CD4-positive, alpha-beta T cell (primary cell): ENCODE measurements at regions not wholly inside any gene's neighbourhood (a gene's known extent, or its start where the extent isn't known, plus 50 kb on each side); places are given as distances from the start of the nearest gene placed in this dataset.
"Not testable (repeated sequence)": the region's sequence is repeated elsewhere in the genome, so short reads cannot be mapped to it uniquely, and the experiment has no call there.

ENCODE experiments used
- ATAC-seq: fragments of 200-7000 bp; cut with Tn5 transposase; one replicate; pipeline ENCODE4 v1.10.0; 2022; ENCODE audit warnings: mild to moderate bottlenecking; ENCODE audit not compliant: poor library complexity
- CTCF ChIA-PET: fragments of 350-600 bp; sonication (Branson Sonifier 250); formaldehyde crosslinking; loops from one replicate; lab custom pipeline; 2021; ENCODE audit warnings: antibody characterized with exemption, inconsistent platforms; lab: Charles Lee
- POLR2A ChIA-PET: fragments of 350-600 bp; sonication (Branson Sonifier 250); formaldehyde crosslinking; loops from one replicate; lab custom pipeline; 2021; ENCODE audit warnings: antibody characterized with exemption, inconsistent platforms; lab: Charles Lee
- DNase-seq, 14 experiments: peaks; one replicate each; pipeline ENCODE4 v3.0.0-alpha.2; 2013 to 2020; ENCODE audit warnings: mixed read lengths in 2 of 14
- H3K27ac ChIP-seq, 2 donors: one replicate each; pipeline versions ENCODE4 v1.5.1 to v1.7.0; 2013; ENCODE audit warnings: low read length in 2 of 2, low read depth in 1 of 2, mild to moderate bottlenecking in 1 of 2
- H3K27me3 ChIP-seq, 2 experiments: 1 replicate in 1 of 2; 2 replicates in 1 of 2; pipeline versions ENCODE4 v1.6.1 to v1.7.0; 2013; ENCODE audit warnings: low read length in 2 of 2, control low read depth in 1 of 2, mild to moderate bottlenecking in 1 of 2, moderate library complexity in 1 of 2; ENCODE audit not compliant: insufficient read depth in 2 of 2, control insufficient read depth in 1 of 2
- H3K36me3 ChIP-seq: one replicate; pipeline ENCODE4 v1.6.1; 2013; ENCODE audit warnings: low read length, control low read depth; ENCODE audit not compliant: insufficient read depth
- H3K4me1 ChIP-seq: one replicate; pipeline ENCODE4 v1.6.1; 2013; ENCODE audit warnings: low read length, control low read depth; ENCODE audit not compliant: insufficient read depth
- H3K4me3 ChIP-seq: one replicate; pipeline ENCODE4 v1.5.1; 2013; ENCODE audit warnings: mild to moderate bottlenecking, low read length, moderate library complexity
- H3K9me3 ChIP-seq, 2 experiments: 1 replicate in 1 of 2; 2 replicates in 1 of 2; pipeline versions ENCODE4 v1.6.1 to v1.7.0; 2013; ENCODE audit warnings: low read length in 2 of 2, mild to moderate bottlenecking in 2 of 2, control low read depth in 1 of 2, moderate library complexity in 1 of 2; ENCODE audit not compliant: control insufficient read depth in 1 of 2, insufficient read depth in 1 of 2
- H3K27ac Mint-ChIP-seq: one replicate; pipeline ENCODE4 v1.8.0; 2020; ENCODE audit warnings: mixed read lengths
- H3K27me3 Mint-ChIP-seq: one replicate; pipeline ENCODE4 v1.8.0; 2021; ENCODE audit warnings: mixed read lengths
- H3K36me3 Mint-ChIP-seq: one replicate; pipeline ENCODE4 v1.8.0; 2021; ENCODE audit warnings: low read depth, mixed read lengths
- H3K4me1 Mint-ChIP-seq: one replicate; pipeline ENCODE4 v1.8.0; 2021; ENCODE audit warnings: low read depth, mixed read lengths
- H3K4me3 Mint-ChIP-seq: one replicate; pipeline ENCODE4 v1.8.0; 2020; ENCODE audit warnings: mild to moderate bottlenecking, mixed read lengths
- H3K9me3 Mint-ChIP-seq: one replicate; pipeline ENCODE4 v1.8.0; 2020; ENCODE audit warnings: mixed read lengths
- CTCF ChIP-seq: fragments of 200-600 bp; IDR thresholded peaks from one replicate; pipeline ENCODE4 v1.8.0; 2022; ENCODE audit warnings: antibody characterized with exemption, mild to moderate bottlenecking
- intact Hi-C, 2 experiments: fragments of 100-400 bp; cut with DNase I in 1 of 2; cut with micrococcal nuclease in 1 of 2; formaldehyde crosslinking; loops; one replicate each; pipeline versions ENCODE4 v1.15.1 to v1.9.0; 2023 to 2025; cut with DNase I, micrococcal nuclease

GRCh38 chr3:171522651-171523050 lies 62.4 kb upstream of the TNIK start:
- Mint-ChIP-seq H3K4me3 (no peak overlapping the region), H3K27ac (no peak overlapping the region), H3K27me3 (no peaks in the 10 kb centered on the region), H3K9me3 (no peaks in the 10 kb centered on the region), H3K36me3 (no peaks in the 10 kb centered on the region), H3K4me1 (no peaks in the 10 kb centered on the region)
- H3K27me3 ChIP-seq = no peaks in the 10 kb centered on the region
- H3K27ac ChIP-seq = no peak overlapping the region
- TF ChIP-seq CTCF = no peak
- no peaks in the 10 kb centered on the region for H3K36me3 ChIP-seq
- ChIA-PET CTCF (no interaction called here), POLR2A (no interaction called here)
- peaks cover 0 to 5% of the 10 kb centered on the region in 2 experiments for H3K9me3 ChIP-seq
- DNase-seq = no peak
- intact Hi-C loops = loop anchor here in 1 of 2 experiments (2.0 kb wide), 1 partner anchor 26 kb away; no protein-coding TSS in a partner anchor
- H3K4me3 ChIP-seq = no peak overlapping the region
- H3K4me1 ChIP-seq = no peaks in the 10 kb centered on the region
- ATAC-seq = no peak

DNA sequence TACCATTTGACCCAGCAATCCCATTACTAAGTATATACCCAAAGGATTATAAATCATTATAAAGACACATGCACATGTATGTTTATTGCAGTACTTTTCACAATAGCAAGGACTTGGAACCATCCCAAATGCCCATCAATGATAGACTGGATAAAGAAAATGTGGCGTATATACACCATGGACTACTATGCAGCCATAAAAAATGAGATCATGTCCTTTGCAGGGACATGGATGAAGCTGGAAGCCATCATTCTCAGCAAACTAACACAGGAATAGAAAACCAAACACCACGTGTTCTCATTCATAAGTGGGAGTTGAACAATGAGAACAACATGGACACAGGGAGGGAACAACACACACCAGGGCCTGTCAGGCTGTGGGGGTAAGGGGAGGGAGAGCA lies 59.2 kb upstream of the TNIK start:
- H3K4me1 ChIP-seq, H3K27ac Mint-ChIP-seq, DNase-seq, CTCF ChIA-PET, intact Hi-C loops, H3K4me3 Mint-ChIP-seq, H3K9me3 Mint-ChIP-seq, H3K27me3 Mint-ChIP-seq, H3K4me1 Mint-ChIP-seq, H3K27ac ChIP-seq, H3K9me3 ChIP-seq, ATAC-seq, H3K27me3 ChIP-seq, H3K36me3 ChIP-seq, H3K4me3 ChIP-seq, POLR2A ChIA-PET, H3K36me3 Mint-ChIP-seq: not testable (repeated sequence)

DNA sequence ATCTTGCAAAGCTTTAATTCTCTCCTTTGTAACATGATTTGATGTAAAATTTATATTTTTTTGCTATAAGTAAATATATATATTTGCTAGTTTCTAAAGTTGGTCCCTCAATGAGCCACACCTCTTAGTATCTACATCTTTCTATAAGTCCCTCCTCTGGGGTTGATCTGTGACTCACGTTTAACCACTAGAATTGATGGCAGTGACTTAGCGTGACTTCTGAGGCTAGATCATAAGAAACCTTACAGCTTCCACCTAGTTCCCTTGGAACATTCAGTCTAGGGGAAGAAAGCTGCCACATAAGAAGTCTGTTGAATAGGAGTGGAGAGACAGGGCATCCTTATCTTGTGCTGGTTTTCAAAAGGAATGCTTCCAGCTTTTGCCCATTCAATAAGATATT lies 56.6 kb upstream of the TNIK start:
- no peak for TF ChIP-seq CTCF
- H3K27ac ChIP-seq = no peak overlapping the region
- no peaks in the 10 kb centered on the region for H3K9me3 ChIP-seq
- Mint-ChIP-seq H3K9me3 (no peaks in the 10 kb centered on the region), H3K27ac (no peak overlapping the region), H3K4me3 (no peak overlapping the region), H3K27me3 (no peaks in the 10 kb centered on the region), H3K36me3 (no peaks in the 10 kb centered on the region), H3K4me1 (no peaks in the 10 kb centered on the region)
- H3K4me3 ChIP-seq = no peak overlapping the region
- intact Hi-C loops = no loop called here
- CTCF ChIA-PET = no interaction called here
- DNase-seq (no peak), ATAC-seq (no peak)
- no peaks in the 10 kb centered on the region for H3K36me3 ChIP-seq
- no peaks in the 10 kb centered on the region for H3K27me3 ChIP-seq
- POLR2A ChIA-PET = no interaction called here
- no peaks in the 10 kb centered on the region for H3K4me1 ChIP-seq

- H3K9me3 ChIP-seq = no peaks in the 10 kb centered on the region
- no peak overlapping the region for H3K4me3 ChIP-seq
- no peak overlapping the region for H3K27ac ChIP-seq
- DNase-seq = no peak
- H3K27ac Mint-ChIP-seq = no peak overlapping the region
- H3K27me3 ChIP-seq = no peaks in the 10 kb centered on the region
- intact Hi-C loops = loop anchor here in 1 of 2 experiments (5.0 kb wide), 1 partner anchor 52 kb away; the partner anchor contains the start of gene TNIK
- ATAC-seq = no peak
- no peak for TF ChIP-seq CTCF
- H3K9me3 Mint-ChIP-seq = no peaks in the 10 kb centered on the region
- ChIA-PET CTCF (no interaction called here), POLR2A (no interaction called here)
- H3K4me3 Mint-ChIP-seq = no peak overlapping the region
- H3K36me3 Mint-ChIP-seq = no peaks in the 10 kb centered on the region
- H3K4me1 Mint-ChIP-seq = no peaks in the 10 kb centered on the region
- no peaks in the 10 kb centered on the region for H3K4me1 ChIP-seq
- H3K36me3 ChIP-seq = no peaks in the 10 kb centered on the region
- H3K27me3 Mint-ChIP-seq = no peaks in the 10 kb centered on the region
These were observed 54.3 kb upstream of the TNIK start for GRCh38 chr3:171514466-171514865.
